GM19452 (cell line): ENCODE measurements at regions not wholly inside any gene's neighbourhood (a gene's known extent, or its start where the extent isn't known, plus 50 kb on each side); places are given as distances from the start of the nearest gene placed in this dataset.
"Not testable (repeated sequence)": the region's sequence is repeated elsewhere in the genome, so short reads cannot be mapped to it uniquely, and the experiment has no call there.

Experiments
- ATAC-seq: cut with Tn5 transposase; IDR thresholded peaks from one replicate; pipeline ENCODE4 v1.9.1; 2021; ENCODE audit not compliant: unreplicated experiment

DNA sequence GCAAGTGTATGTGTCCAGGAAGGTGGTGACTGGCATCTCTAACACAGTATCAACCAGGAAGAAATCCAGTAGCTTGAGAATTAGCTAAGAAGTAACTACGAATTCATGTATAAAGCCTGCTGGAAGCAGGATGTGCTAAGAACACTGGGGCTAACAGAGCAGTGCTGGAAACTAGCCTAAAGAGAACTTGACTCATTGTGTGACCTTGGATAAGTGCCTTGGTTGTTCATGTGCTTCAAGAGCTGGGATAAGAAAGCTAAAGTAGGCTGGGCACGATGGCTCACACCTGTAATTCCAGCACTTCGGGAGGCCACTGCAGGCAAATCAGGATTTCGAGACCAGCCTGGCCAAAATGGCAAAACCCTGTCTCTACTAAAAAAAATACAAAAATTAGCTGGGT lies 186.9 kb downstream of the RRAGC start:
- ATAC-seq = no peak

DNA sequence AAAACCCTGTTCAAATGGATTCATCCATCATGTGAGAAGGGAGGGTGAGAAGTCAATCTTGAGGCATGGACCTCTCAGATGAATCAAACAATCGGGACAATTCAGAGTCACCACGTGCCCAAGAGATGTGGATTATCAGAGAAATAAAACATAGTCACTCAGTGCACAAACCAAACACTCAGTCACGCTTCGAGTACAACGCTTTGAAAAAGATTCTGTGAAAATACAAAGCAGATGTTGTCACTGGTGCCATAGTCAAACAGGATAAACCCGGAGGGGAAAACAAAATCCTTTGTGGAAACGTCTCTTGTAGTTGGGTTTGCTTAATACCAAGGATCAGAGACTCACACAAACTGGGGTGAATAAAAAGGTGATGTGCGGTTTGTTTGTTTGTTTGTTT lies 188.4 kb downstream of the RRAGC start:
- no peak for ATAC-seq

DNA sequence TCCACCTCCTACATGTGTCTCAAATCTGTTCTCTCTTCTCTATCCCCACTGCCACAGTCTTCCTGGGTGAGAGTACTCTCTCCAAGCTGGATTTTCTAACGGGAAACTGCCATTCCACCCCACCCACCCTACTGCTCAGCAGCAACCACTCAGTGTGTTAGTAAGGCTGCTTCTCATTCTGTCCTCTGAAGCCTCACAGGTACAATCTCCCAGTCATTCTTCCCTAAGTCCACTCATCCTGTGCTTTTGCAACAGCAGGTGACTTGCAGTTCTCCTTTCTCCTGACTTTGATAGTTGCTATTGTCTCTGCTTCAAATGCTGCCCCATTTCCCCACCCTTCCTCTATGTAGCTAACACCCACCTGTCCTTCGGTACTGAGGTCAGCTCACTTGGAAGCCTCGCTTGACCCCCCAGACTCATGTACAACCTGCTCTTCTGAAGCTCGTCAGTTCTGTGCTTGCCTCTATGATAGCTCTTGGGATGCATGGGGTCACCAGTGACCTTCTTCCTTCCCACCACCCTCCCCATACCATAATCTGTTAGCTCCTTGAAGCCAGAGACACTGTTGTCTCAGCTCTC lies 188.9 kb downstream of the RRAGC start:
- ATAC-seq = no peak

DNA sequence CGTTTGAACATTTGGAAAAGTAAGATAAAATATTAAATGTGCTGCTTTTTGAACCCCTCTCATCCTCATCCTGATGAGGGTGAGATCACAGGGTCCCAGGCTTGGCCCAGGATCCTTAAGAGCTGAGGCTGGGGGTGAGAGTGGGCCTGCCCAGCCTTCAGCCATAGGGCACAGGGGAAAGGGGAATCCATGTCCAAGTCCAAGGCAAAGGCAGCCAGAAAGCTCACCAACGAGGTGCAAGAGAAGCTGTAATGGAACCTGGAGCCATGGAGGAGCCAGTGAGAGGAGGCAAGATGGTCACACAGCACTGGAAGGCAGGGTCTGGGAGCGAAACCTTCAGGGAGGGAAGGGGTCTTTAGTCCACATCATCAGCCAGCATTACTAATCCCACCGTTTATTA lies 191.9 kb downstream of the RRAGC start:
- ATAC-seq = no peak

DNA sequence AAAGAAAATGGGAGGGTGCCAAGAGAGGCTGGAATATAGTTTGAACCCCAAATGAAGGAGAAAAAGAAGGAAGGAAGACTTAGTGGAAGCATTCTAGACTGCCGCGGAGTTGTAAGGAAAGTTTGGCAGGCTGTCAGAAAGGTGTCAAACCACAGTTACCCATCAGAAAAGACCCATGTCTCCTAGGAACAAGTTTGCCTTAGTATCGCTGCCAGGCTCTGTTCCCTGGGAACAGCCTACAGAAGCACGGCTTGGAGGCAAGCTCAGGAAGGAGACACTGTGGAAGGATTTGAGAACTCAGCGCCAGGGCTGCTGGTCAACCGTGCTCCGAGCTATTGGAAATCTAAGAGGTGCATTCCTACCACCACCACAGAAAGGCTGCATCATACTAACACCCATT lies 197.4 kb downstream of the RRAGC start:
- no peak for ATAC-seq

DNA sequence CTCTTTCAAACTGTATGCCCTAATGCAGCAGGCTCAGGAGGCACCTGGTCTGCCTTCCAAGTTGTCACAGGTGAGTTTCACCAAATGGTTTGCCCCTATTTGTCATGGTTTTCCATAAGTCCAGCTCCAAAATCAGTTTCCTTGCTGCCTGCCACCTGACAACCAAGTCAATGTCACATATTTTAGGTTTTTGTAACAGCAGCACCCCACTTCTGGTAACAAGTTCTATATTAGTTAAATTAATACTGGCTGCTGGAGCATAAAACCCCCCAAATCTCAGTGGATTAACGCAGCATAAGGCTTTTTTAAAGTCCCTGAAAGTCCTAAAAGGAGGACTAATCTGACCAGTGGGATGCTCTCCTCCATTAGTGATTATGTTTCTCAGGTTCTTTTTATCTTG lies 200.7 kb downstream of the RRAGC start:
- ATAC-seq = no peak

DNA sequence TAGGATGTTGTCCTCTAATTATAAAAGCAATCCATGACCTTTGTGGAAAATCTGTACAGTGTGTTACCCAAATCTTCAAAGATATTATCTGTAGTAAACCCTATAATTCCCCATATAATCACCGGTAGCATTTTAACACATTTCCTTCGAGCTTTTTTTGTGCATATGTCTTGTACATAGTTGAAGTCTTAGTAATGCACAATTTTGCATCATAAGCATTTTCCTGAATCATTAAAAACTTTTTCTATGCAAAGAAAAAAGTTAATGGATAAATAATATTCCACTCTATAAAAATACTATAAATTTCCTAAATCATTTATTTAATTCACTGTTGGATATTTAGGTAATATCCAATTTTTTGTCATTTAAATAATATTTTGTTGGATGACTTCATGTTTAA lies 201.7 kb downstream of the RRAGC start:
- ATAC-seq = no peak

DNA sequence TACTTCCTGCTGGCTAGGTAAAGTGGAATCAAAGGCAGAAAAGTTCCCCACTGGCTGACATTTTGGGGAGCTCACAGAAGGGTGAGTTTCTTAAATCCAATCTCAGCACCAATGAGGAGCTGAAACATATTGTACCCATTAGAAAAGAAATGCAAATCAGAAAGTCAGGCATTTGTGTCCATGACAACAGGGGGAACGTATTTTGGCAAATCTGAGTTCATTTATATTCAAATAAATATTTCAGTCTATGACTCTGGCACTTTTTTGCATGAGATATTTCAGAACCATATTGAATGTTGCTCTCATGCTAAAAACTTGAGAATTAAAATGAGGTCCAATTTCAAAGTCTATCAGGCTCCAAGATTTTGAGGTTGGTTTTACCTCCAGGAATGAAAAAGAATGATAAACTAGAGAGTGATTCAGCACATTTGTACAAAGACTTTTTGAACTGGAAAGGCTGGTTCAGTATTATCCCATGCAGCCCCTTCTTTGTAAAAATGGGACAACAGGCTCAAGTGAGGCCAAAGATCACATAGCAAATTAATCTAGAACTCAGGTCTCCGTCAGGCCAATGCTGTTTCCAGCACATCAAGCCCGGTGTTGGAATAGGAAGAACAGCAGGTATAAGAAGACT lies 202.2 kb downstream of the RRAGC start:
- ATAC-seq = no peak

DNA sequence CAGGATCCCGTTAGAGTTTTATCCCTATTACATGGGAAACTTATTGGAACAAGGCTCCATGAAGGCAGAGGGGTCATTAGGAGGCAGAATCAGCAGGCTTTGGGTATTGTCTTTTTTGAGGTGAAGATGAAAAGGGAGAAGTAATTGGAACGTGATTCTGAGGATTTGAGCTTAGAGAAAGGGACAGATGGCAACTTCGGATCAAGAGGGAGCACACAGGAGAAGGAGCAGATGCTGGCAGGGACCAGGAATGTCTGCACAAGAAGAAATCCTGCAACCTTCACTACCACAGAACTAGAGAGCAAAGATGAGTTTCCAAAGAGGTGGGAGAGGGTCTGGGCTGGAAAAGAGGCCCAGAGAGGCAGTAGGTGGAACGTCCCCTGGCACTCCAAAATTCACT lies 202.8 kb downstream of the RRAGC start:
- no peak for ATAC-seq

DNA sequence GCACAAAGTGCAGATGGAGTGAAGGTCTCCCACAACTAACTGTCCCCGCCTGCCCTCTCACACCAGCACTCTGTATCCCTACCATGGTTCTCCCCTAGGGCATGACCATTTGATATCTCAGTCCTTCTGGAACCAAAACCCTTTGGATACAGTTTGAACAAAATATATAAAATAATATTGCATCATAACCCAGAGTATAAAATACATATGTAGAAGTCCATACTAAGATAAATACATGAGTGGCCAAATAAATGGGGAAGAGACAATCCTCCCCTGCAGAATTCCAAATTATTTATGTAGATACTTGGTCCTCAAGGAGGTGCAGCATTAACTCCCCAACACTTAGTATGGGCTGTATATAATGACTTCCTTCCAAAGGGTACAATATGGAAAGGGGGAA lies 207.4 kb downstream of the RRAGC start:
- no peak for ATAC-seq

DNA sequence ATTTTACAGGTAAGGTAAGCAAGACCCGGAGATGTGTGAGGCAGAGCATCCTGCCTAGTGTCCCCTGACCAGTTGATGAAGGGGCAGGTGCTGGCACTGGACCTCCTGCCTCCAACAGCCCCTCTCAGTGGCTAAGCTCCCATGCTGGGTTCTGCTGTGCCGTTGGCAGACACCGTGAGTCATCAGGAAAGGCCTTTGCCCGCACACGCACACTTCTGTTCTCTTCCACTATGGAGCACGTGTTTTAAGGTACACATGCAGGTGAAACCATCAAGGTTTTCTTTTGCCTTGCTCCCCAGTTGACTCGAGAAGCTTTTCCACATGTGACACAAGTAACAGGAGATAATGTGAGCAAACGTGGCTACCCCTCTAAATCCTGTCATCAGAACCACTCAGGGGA lies 207.9 kb downstream of the RRAGC start:
- ATAC-seq = no peak

DNA sequence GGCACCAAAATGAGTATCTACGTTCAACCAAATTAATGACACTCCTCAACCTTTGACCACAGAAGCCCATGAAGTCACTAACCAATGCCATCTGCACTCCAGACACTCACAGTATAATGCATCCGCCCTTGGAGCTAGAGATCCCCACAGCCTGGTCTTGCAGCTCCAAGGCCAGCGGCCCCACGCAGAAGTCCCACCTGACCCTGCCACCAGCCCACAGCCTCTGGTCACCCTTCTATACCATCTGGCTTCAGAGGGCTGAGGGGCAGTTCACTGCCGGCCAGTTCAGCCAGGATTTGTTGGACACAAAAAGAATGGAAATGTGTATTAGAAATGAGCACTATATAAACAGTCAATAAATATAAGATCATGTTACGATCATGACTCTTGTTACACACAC lies 211.2 kb downstream of the RRAGC start:
- ATAC-seq = no peak

DNA sequence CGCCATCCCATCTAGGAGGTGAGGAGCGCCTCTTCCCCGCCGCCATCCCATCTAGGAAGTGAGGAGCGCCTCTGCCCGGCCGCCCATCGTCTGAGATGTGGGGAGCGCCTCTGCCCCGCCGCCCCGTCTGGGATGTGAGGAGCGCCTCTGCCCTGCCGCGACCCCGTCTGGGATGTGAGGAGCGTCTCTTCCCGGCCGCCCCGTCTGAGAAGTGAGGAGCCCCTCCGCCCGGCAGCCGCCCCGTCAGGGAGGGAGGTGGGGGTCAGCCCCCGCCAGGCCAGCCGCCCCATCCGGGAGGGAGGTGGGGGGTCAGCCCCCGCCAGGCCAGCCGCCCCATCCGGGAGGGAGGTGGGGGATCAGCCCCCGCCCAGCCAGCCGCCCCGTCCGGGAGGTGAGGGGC lies 212.2 kb downstream of the RRAGC start:
- ATAC-seq = not testable (repeated sequence)

DNA sequence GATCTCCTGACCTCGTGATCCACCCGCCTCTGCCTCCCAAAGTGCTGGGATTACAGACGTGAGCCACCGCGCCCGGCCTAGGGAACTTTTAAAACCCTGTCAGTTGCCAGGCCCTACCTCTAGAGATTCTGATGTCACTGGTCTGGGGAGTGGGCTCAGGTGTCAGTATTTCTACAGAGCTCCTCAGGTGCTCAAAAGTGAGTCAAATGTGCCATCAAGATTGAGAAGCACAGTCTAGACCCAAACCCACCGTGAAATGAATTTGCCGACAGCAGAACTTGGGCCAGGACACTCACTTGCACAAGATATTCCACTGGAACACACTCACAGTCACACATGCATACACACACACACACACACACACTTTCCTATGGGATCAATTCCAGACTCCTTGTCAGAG lies 215.5 kb downstream of the RRAGC start:
- no peak for ATAC-seq

DNA sequence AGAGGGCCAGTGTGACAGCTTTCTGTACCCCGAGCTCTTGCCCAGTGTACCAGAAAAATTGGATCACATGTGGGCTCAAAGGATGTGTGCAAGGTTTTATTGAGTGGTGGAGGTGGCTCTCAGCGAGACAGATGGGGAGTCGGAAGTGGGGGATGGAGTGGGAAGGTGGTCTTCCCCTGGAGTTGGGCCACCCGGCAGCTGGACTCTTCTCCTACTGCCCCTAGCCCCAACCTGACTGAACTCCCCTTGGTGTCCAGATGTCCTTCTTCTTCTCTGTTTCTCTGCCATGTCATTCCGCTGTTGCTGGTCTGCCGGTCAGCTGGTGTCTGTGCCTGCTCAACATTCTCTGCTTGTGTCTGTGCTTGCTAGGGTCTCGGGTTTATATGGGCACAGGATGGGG lies 217.9 kb downstream of the RRAGC start:
- no peak for ATAC-seq

DNA sequence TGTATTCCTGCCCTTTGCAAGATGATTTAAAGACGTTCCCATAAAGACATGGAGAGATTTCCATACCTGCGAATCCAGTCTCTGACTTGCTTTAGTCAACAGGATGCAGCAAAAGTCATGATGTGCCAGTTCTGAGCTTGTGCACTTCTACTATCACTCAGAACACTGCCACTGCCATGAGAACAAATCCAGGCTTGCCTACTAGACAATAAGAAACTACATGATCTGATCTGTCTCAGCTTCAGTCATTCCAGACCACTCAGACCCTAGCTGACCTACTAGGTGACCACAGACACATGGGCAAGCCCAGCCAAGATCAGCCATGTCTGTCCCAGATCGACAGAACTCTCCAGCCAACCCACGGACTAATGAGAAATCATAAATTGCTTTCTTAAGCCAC lies 219.2 kb downstream of the RRAGC start:
- ATAC-seq = no peak

DNA sequence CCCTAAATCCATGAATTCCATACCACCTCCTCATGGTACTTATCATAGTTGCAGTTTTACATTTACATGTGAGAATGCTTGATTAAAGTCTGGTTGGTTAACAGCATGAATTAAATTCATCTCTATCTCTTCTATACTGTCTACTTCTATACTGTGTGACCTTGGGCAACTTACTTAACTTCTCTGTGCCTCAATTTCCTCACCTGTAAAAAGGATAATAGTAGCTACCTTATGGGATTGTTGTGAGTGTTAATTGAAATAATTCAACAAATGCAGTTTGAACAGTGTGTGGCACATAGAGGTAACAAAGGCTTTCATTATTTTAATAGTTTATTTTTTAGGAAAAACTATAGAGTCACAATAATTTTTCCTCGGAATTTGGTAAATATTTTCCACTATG lies 231.3 kb downstream of the RRAGC start:
- no peak for ATAC-seq

DNA sequence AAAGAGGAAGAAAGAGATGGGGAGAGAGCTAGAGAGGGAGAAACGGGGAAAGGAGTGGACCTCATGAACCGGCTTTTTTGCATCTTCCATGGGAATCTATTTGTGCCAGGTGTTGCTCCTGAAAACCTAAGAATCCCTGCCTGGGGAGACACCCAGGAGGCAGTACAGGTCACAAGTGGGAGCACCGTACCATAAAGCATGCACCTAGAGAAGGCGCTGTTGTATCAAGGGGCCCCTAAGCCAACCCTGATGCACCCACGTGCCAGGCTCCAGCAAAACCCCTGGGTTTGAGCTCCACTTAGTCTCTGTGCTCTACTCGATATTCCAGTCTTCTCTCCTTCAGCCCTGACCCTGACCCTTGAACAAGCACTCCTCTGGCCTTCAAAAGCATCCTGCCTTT lies 233.6 kb downstream of the RRAGC start:
- no peak for ATAC-seq

DNA sequence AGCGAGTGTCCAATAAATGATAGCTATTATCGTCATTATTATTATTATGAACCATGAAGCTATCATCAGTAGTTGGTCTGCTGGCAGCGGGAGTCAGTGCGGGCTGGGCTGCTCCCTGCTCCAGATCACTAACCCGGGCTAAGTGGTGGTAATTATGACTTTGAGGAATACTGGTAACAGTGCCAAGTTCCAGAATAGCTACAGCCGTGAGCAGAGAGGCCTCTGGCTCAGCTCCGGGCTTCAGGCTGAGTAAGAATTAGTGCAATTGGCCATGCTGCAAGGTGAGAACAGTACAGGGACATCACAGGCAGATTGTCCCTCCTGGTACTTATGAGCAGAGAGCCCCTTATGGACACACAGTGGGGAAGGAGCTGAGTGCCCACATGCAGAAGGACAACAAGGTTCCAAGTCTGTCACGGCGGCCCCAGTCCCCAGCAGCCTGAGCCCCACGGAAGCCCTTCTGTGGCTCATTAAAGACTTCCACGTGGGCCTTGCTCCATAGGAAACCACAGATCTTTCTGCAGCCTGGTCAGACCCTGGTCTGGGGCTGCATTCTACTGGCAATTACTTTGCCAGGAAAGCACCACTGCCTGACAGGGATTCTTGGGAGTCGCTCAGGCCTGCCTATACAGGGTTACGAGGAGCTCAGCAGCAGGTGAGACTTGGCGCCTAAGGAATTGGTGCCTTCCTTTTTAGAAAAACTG lies 235.1 kb downstream of the RRAGC start:
- no peak for ATAC-seq

DNA sequence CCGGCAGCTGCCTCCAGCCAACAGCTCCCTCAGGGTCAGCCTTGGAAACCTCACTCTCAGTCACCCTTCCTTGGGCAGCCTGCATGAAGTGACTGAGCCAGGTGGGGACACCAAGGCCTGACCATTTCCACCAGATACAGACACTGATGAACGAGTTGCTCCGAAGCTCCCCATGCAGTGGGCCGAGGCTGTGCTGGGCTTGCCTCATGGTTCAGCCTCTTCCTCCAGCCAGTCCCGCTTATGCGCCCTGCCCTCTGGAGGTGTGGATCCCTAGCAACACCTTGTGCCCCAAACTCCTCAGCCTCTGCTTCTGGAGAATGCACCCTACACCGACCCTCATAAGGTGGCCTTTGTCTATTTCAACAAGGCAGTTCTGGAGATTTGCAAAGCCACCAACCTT lies 236.0 kb downstream of the RRAGC start:
- ATAC-seq = no peak

DNA sequence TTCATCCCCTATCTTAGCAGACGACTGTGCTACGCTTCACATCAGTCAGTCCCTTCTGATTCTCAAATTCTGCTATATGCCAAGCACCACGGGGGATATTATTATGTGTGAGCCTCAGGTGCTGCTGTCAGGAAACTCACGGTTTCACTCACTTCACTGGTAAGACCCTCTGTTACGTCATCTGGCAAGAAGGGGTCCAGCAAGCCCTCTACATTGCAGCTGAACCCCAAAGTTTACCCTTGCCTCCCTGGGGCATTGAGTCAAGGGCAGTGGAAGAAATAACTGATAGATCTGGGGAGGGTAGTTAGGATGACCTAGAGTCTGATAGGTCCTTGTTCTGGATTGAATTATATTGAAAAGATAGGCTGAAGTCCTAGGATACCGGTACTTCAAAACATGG lies 237.4 kb downstream of the RRAGC start:
- no peak for ATAC-seq

DNA sequence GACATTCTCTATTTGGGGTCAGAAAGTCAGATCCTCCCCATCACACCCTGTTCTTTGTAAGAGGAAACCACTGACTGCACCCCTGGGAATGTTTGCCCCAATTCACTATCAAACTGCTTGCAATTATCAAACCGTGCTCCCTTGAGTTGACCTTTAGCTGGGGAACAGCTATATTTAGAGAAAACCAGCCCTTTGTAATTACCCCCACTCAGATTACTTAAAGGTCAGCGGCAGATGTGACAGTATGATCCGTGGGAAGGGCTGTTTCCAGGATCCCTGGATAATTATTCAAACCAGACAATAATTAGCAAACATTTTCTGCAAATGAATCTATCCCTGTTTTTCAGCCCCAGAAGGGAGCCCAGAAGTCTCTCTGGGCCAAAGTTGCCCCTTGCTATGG lies 242.7 kb downstream of the RRAGC start:
- ATAC-seq = no peak

DNA sequence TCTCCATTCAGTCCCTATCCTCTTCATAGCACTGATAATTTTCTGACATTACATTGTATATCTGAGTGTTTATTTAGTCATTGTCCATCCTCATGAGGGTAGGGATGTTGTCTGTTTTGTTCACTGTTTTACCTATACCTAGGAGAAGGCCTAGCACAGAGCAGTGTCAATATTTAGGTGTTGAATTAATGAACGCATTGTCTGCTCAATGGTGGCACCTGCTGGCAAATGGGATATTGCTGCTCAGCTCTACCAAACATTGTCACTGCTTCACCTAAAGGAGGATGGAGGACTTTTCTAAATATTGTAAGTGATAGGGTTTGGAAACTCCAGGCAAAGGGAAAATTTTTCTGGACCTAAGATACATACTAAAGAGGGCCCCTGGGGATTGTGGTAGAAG lies 243.9 kb downstream of the RRAGC start:
- ATAC-seq = no peak
